ENCODE measurements at regions not wholly inside any gene's neighbourhood (a gene's known extent, or its start where the extent isn't known, plus 50 kb on each side); places are given as distances from the start of the nearest gene placed in this dataset.

DNA sequence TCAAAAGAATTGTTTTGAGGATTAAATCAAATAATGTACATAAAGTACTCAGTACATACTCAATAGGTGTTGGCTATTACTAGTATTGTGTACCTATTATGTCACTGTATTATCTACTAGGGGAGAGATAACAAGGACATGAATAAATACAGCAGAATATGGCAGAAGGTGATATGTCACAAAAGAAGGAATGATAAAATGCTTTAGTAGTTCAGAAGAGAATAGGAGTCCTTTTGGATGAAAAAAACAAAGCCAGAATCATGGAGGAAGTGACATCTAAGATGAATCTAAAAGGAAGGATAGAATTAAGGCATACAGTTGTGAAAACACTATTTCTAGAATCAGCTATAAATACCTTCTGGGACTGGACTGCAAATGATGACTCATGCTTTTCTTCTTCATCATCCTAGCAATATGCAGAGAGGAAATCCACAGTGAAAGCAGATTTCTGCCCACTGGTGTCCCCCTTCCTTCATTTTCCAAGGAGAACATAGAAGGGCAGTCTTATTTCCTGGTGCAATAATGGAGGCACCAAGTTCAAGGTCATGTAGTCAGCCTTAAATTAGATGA lies 98.7 kb downstream of the GLUD2 start:
- TF ChIP-seq RAD21 (IDR thresholded peaks at IDR 0.05; ENCODE audit: low read depth) (no peak), CREB1 (IDR thresholded peaks at IDR 0.05; ENCODE audit: low read depth) (no peak), EGR1 (IDR thresholded peaks at IDR 0.05) (no peak), YY1 (IDR thresholded peaks at IDR 0.05; ENCODE audit: low read depth) (no peak), TEAD4 (IDR thresholded peaks at IDR 0.05) (no peak), TAF1 (IDR thresholded peaks at IDR 0.05; ENCODE audit: low read depth) (no peak), FOXM1 (IDR thresholded peaks at IDR 0.05; ENCODE audit: borderline replicate concordance, low read depth) (no peak), NFIC (IDR thresholded peaks at IDR 0.05) (no peak), CEBPB (IDR thresholded peaks at IDR 0.05) (no peak), EP300 (IDR thresholded peaks at IDR 0.05; ENCODE audit: borderline replicate concordance) (no peak), ZBTB7A (IDR thresholded peaks at IDR 0.05; ENCODE audit: low read depth) (no peak), TCF12 (IDR thresholded peaks at IDR 0.05; ENCODE audit: low read depth) (no peak)
- TF ChIP-seq, protein P1, sequence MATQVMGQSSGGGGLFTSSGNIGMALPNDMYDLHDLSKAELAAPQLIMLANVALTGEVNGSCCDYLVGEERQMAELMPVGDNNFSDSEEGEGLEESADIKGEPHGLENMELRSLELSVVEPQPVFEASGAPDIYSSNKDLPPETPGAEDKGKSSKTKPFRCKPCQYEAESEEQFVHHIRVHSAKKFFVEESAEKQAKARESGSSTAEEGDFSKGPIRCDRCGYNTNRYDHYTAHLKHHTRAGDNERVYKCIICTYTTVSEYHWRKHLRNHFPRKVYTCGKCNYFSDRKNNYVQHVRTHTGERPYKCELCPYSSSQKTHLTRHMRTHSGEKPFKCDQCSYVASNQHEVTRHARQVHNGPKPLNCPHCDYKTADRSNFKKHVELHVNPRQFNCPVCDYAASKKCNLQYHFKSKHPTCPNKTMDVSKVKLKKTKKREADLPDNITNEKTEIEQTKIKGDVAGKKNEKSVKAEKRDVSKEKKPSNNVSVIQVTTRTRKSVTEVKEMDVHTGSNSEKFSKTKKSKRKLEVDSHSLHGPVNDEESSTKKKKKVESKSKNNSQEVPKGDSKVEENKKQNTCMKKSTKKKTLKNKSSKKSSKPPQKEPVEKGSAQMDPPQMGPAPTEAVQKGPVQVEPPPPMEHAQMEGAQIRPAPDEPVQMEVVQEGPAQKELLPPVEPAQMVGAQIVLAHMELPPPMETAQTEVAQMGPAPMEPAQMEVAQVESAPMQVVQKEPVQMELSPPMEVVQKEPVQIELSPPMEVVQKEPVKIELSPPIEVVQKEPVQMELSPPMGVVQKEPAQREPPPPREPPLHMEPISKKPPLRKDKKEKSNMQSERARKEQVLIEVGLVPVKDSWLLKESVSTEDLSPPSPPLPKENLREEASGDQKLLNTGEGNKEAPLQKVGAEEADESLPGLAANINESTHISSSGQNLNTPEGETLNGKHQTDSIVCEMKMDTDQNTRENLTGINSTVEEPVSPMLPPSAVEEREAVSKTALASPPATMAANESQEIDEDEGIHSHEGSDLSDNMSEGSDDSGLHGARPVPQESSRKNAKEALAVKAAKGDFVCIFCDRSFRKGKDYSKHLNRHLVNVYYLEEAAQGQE (IDR thresholded peaks at IDR 0.05; ENCODE audit: low read depth): no peak
- TF ChIP-seq, protein P2, sequence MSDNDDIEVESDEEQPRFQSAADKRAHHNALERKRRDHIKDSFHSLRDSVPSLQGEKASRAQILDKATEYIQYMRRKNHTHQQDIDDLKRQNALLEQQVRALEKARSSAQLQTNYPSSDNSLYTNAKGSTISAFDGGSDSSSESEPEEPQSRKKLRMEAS (IDR thresholded peaks at IDR 0.05): no peak
- TF ChIP-seq, protein P3, sequence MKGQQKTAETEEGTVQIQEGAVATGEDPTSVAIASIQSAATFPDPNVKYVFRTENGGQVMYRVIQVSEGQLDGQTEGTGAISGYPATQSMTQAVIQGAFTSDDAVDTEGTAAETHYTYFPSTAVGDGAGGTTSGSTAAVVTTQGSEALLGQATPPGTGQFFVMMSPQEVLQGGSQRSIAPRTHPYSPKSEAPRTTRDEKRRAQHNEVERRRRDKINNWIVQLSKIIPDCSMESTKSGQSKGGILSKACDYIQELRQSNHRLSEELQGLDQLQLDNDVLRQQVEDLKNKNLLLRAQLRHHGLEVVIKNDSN (IDR thresholded peaks at IDR 0.05): no peak

DNA sequence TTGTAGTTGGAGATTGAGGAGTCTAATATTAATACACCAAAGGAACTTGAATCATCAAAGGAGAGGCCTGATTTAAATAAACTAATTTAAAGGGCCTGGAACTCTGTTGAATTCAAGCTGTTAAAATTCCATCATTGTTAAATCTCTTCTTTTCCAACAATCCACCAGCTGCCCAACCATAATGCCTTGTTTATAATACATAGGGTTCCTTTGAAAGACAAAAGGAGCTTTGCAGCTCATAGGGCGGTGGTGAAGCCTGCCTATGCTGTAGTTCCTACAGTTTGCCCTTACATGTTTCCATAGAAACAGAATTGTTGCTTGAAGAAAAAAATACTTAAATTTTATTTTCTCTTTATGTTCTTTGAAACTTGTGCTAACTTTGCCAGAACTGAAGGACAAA lies 102.8 kb downstream of the GLUD2 start:
- TF ChIP-seq EP300 (IDR thresholded peaks at IDR 0.05; ENCODE audit: borderline replicate concordance) (no peak), RAD21 (IDR thresholded peaks at IDR 0.05; ENCODE audit: low read depth) (no peak), CREB1 (IDR thresholded peaks at IDR 0.05; ENCODE audit: low read depth) (no peak), TEAD4 (IDR thresholded peaks at IDR 0.05) (no peak), TCF12 (IDR thresholded peaks at IDR 0.05; ENCODE audit: low read depth) (no peak)
- TF ChIP-seq, protein P1 (IDR thresholded peaks at IDR 0.05; ENCODE audit: low read depth): no peak
- TF ChIP-seq, protein P3 (IDR thresholded peaks at IDR 0.05): no peak
- TF ChIP-seq, protein P2 (IDR thresholded peaks at IDR 0.05): no peak

DNA sequence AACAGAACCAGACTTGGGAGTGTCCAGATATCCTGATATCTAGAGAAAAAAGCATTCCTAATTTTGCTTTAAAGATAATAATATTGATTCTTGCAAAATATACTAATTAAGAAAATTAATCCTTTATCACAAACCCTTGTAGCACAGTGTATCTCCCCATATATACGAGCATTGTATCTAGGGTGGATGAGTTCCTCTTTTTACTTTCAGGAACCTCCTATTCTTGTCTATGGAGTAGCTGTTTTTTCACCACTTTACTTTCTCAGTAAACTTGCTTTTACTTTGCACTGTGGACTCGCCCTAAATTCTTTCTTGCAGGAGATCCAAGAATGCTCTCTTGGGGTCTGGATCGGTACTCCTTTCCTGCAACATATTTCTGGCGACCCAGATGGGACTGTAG lies 103.9 kb downstream of the GLUD2 start:
- TF ChIP-seq YY1 (IDR thresholded peaks at IDR 0.05; ENCODE audit: low read depth) (no peak), FOXM1 (IDR thresholded peaks at IDR 0.05; ENCODE audit: borderline replicate concordance, low read depth) (no peak)

DNA sequence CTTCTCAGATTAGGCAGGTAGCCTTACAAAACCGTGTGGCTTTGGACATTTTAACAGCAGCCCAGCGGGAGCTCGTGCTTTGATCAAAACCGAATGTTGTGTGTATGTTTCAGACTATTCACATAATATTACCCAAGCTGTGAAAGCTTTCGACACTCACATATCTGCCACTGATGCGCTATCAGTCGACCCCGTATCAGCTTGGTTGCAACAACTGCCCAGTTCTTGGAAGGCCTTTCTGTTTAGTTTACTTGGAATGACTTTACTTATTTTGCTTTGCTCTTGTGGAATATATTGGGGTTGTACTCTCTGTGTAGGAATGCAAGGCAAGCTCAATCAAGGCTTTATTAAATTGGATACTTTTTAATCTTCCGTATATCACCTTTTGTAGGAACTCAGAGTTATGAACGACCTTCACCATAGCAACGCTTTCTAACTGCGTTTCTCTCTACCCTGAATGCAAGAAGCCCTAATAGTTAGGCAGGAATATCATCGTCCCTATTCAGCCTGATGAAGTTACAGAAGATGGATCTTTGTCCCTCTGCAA lies 107.5 kb downstream of the GLUD2 start:
- TF ChIP-seq RAD21 (IDR thresholded peaks at IDR 0.05; ENCODE audit: low read depth): no peak
- TF ChIP-seq EP300 (IDR thresholded peaks at IDR 0.05; ENCODE audit: borderline replicate concordance): no peak
- no peak for TF ChIP-seq YY1 (IDR thresholded peaks at IDR 0.05; ENCODE audit: low read depth)
- TF ChIP-seq, protein P1 (IDR thresholded peaks at IDR 0.05; ENCODE audit: low read depth): no peak
- no peak for TF ChIP-seq CREB1 (IDR thresholded peaks at IDR 0.05; ENCODE audit: low read depth)
- no peak for TF ChIP-seq FOXM1 (IDR thresholded peaks at IDR 0.05; ENCODE audit: borderline replicate concordance, low read depth)
- no peak for TF ChIP-seq ZBTB7A (IDR thresholded peaks at IDR 0.05; ENCODE audit: low read depth)
- TF ChIP-seq EGR1 (IDR thresholded peaks at IDR 0.05): no peak
- TF ChIP-seq, protein P3 (IDR thresholded peaks at IDR 0.05): no peak
- TF ChIP-seq, protein P2 (IDR thresholded peaks at IDR 0.05): no peak
- TF ChIP-seq TCF12 (IDR thresholded peaks at IDR 0.05; ENCODE audit: low read depth): no peak
